NCI-H2227 (cell line): ENCODE measurements at regions not wholly inside any gene's neighbourhood (a gene's known extent, or its start where the extent isn't known, plus 50 kb on each side); places are given as distances from the start of the nearest gene placed in this dataset.
"Not testable (repeated sequence)": the region's sequence is repeated elsewhere in the genome, so short reads cannot be mapped to it uniquely, and the experiment has no call there.

Experiments
- DNase-seq: peaks from one replicate; lab custom pipeline; 2025; ENCODE audit not compliant: unreplicated experiment; lab: John Stamatoyannopoulos, UW

DNA sequence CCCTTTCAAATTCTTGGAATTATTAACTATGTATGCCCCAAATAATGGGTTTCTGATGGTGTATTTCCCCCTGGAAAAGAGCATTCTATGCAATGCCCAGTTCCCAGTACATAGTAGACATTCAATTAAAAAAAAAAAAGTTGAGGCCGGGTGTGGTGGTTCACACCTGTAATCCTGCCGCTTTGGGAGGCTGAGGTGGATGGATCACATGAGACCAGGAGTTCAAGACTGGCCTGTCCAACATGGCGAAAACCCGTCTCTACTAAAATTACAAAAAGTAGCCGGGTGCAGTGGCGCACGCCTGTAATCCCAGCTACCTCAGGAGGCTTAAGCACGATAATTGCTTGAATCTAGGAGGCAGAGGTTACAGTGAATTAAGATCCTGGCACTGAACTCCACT, 83.3 kb upstream of the ZNF217 start:
- DNase-seq: no peak

DNA sequence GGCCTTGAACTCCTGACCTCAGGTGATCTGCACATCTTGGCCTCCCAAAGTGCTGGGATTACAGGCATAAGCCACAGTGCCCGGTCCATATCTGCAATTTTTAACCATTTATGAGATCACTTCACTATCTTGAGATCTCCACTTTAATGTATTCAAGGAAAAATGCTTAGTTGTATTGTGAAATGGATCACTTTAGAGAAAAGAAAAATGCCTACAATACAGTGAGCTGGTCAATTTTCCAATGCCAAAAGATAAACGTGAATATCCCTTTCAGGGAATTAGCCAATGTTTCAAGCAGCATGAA, 82.8 kb upstream of the ZNF217 start:
- no peak for DNase-seq

GRCh38 chr20:53672484-53673129, 79.0 kb upstream of the ZNF217 start:
- no peak for DNase-seq

DNA sequence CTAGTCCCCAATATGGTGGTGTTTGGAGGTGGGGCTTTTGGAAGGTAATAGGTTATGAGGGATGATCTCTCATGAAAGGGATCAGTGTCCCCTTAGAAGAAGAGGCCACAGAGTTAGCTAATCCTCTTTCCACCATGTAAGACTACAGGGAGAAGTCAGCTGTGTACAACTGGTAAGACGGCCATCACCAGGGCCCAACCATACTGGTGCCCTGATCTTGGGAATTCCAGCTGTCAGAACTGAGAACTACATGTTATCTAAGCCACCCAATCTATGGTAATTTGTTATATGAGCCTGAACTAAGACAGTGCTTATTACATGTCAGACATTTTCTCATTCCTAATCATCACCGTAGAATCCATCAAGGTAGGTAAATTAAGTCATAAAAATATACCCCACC, 77.7 kb upstream of the ZNF217 start:
- no peak for DNase-seq

DNA sequence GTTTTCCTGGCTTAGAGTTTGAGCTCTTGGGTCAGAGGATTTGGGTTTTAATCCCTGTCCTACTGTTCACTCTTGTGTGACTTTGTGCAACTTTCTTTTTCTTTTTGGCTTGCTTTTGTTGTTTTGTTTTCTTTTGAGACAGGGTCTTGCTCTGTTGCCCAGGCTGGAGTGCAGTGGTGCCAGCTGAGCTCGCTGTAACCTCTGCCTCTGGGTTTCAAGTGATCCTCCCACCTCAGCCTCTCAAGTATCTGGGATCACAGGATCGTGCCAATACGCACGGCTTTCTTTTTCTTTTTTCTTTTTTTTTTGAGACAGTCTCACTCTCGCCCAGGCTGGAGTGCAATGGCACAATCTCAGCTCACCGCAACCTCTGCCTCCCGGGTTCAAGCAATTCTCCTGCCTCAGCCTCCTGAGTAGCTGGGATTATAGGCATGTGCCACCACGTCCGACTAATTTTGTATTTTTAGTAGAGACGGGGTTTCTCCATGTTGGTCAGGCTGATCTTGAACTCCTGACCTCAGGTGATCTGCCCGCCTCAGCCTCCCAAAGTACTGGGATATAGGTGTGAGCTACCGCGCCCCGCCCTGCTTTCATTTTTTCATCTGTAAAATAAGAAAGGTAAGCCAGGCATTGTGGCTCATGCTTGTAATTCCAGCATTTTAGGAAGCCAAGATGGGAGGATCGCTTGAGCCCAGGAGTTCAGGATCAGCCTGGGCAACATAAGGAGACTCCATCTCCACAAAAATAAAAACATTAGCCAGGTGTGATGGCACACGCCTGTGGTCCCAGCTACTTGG, 76.1 kb upstream of the ZNF217 start:
- not testable (repeated sequence) for DNase-seq

DNA sequence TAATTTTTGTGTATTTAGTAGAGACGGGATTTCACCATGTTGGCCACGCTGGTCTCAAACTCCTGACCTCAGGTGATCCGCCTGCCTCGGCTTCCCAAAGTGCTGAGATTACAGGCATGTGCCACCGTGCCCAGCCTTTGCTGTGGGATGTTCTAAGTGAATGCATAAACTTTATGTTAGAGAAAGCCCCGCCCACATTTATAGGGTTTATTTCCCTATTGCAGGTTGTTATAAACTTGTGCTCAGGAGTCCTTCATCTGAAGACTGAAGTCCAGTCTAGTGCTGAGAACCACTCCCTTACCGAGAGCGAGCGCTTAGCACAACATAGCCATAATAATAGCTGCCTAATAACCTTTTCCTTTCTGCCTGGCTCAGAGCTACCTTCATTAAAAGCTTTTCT, 75.4 kb upstream of the ZNF217 start:
- DNase-seq: no peak

GRCh38 chr20:53666144-53666543, 72.5 kb upstream of the ZNF217 start:
- DNase-seq: no peak

DNA sequence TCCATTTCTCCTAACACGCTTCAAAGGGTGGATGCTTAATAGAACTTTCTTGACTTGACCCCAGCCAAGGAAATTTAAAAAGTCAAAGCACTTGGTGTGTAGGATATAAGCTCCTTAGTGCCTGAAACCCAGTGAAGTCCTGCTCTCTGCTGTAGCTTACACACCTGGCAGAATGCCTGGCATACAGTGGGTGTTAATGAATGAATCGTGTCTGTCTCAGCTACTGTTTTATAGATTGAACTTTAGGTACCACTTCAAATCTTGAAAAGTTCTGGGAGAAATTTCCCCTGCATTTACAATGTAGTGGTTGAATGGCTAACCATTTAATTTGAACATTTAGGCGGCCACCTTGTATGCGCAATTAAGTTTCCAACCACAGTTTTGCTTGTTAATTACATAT, 70.5 kb upstream of the ZNF217 start:
- DNase-seq: no peak

- not testable (repeated sequence) for DNase-seq
Observed at GRCh38 chr20:53663521-53663920, 69.9 kb upstream of the ZNF217 start.

DNA sequence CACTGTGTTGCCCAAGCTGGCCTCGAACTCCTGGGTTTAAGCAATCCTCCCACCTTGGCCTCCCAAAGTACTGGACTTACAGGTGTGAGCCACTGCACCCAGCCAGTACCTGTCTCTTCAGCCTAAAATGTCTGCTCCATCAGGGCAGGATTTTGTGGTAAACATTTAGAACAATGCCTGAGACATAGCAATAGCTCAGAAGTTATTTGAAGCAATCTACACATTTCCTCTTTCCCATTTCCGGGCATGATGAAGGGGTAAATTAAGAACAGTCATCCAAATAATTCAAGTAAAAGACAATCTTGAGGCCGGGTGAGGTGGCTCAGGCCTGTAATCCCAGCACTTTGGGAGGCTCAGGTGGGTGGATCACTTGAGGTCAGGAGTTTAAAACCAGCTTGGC, 69.0 kb upstream of the ZNF217 start:
- DNase-seq: no peak

- DNase-seq: no peak
Observed at GRCh38 chr20:53660947-53661381, 67.3 kb upstream of the ZNF217 start.

GRCh38 chr20:53660078-53660909, 66.7 kb upstream of the ZNF217 start:
- DNase-seq: no peak

- DNase-seq: peak; percentile 8
Observed at GRCh38 chr20:53658973-53659372, 65.3 kb upstream of the ZNF217 start.

DNA sequence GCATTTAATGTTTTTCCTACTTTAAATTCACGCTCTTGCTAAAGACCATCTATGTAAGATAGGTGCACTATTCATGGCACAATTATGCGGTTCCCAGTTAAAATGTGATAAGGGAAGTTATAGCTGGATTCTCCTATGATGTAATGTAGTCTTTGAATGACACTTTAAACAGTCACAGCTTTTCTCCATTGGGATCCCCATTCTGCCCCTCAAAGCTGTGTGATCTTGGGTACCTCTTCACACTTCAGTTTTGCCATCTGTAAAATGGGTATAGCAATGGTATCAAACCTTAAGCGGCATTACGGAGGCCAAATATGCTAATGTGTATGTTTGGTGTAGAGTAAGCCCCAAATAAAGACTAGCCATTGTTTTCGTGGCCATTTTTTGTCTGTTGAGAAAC, 64.7 kb upstream of the ZNF217 start:
- DNase-seq: no peak

GRCh38 chr20:53657732-53658131, 64.1 kb upstream of the ZNF217 start:
- peak; percentile 8 for DNase-seq

DNA sequence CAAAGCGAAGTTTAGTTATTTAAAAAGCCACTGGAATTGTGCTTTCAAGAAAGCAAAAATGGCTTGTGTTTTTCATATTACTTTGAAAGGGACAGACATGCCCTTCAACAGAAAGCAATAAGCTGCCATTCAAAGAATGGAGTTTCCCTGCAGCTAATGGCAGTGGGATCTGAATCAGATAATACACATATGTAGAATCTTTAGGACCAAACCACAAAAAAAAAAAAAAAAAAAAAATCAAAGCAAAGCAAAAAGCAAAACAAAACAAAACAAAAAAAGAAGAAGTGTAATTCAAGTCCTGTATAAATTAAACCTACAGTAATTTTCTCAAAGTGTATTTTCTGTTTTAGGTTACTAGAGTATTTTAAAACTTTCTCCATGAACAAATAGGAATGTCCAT, 63.6 kb upstream of the ZNF217 start:
- no peak for DNase-seq

DNA sequence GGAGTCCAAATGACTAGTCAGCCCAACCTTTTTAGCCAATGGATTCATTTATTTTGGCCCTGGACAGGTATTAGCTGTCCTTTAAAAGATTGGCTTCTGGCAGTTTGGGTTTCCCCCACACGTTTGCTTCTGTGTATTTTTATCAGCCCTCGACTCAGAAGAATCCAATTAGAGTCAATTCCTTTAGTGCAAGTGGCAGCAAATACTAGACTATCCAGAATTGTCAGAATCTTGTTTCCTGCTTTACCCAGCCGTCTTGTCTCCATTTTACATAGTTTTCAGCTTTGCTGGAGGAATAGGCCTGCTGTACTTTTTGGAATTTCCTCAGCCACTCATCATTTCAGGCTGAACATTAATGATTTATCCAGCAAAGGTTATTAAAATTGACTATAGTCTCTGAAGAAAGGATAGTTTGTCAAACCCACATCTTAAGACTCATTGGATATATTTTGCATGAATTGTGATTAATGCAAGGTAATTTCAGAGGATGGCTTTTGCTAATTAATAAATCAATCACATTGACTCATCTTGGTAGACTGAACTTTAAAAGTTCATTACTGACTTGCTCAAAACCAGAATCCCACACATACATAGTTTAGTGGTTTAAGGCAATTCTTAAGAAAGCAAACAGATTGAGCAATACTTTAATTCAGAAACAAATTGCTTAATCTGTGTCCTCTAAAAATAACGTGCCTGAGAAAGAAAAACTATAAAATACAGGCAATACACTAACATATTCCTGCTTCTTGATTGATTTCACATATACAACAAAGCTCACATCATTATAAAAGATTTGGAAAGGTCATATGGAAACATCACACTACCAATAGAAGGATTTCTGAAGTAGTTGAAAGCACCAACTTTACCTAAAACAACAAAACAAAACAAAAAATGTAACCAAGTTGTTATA, 62.9 kb upstream of the ZNF217 start:
- DNase-seq: no peak

DNA sequence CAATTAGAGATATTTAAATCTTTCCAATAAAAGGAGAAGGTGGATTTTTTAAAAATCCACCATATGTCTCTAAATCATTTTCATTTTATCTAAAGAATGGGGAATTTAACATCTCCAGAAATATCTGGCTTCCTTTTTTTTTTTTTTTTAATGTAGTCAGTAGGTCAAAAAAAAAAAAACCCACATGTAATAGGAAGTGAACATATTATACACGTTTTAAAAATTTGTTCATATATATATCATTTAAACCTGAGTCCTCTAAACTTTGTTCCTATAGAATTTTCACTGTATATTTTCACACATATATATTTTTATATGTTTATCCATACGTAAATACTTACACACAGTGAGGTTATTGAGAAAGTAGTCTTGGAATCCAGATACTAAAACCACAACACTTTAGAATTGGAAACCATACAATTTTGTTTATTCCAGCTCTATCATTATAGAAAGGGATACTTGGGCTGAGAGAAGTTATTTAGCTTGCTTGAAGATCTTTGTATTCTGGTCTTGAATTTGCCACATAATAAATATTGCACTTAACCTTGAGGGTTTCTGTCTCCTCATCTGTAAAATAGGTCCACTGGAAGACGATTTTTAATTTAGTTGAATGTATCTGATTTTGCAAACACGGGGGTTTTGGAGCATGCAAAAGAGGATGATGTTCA, 62.1 kb upstream of the ZNF217 start:
- DNase-seq: no peak

DNA sequence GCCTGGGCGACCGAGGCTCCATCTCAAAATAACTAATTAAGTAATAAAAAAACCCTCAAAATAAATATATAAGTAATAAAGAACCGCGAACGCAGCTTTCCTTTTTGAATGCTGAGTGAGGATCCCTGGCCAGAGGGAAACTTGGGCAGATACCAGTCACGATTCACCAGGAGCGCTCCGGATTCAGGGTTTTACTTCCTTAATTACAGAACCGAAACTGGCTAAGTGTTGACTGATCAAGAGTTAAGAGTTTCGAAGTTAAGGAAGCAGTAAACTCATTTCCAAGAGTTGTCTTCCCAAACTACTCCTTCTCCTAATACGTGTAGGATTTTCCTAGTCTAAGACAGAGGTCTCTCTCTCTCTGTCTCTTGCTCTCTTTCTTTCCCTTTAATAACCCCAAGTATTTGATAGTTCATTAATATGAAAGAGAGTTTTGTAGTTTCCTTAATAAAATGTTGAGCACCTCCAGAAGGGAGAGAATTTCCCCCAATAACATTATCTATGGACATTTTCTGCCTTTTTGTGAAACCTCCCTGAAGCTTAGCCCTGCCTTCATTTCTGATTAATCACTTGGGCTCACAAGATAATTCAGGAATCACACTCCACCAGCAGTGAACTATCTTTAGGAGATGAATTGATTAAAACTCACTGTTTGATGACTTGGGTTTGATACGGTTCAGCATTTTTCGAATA, 61.4 kb upstream of the ZNF217 start:
- no peak for DNase-seq

DNA sequence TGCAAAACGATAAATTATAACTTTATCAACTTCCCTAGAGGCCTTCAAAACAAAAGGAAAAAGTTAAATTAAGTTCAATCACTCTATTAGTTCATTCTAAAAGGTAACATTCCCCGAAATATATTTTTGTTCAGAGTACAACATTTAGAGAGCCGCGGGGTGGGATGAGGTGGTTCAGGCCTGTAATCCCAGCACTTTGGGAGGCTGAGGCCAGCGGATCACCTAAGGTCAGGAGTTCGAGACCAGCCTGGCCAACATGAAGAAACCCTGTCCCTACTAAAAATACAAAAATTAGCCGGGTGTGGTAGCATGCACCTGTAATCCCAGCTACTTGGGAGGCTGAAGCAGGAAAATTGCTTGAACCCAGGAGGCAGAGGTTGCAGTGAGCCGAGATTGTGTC, 60.9 kb upstream of the ZNF217 start:
- not testable (repeated sequence) for DNase-seq
